Neural crest cell (in vitro differentiated cells): ENCODE measurements at regions not wholly inside any gene's neighbourhood (a gene's known extent, or its start where the extent isn't known, plus 50 kb on each side); places are given as distances from the start of the nearest gene placed in this dataset.
"Not testable (repeated sequence)": the region's sequence is repeated elsewhere in the genome, so short reads cannot be mapped to it uniquely, and the experiment has no call there.

Experiments
- DNase-seq: peaks from one replicate; pipeline ENCODE4 v3.0.0; 2021; ENCODE audit warnings: low read depth, mixed read lengths, low spot score
- H3K27ac Mint-ChIP-seq: one replicate; pipeline ENCODE4 v1.8.0; 2021; ENCODE audit warnings: mild to moderate bottlenecking, mixed read lengths; ENCODE audit not compliant: unreplicated experiment
- H3K27me3 Mint-ChIP-seq: 2 replicates; pipeline ENCODE4 v1.8.0; 2021; ENCODE audit warnings: low read depth, mild to moderate bottlenecking, mixed read lengths
- H3K36me3 Mint-ChIP-seq: 2 replicates; pipeline ENCODE4 v1.8.0; 2021; ENCODE audit warnings: low read depth, mild to moderate bottlenecking, mixed read lengths
- H3K4me1 Mint-ChIP-seq: 2 replicates; pipeline ENCODE4 v1.8.0; 2021; ENCODE audit warnings: mixed read lengths
- H3K4me3 Mint-ChIP-seq: one replicate; pipeline ENCODE4 v1.8.0; 2021; ENCODE audit warnings: mild to moderate bottlenecking, mixed read lengths
- H3K9me3 Mint-ChIP-seq: 2 replicates; pipeline ENCODE4 v1.8.0; 2021; ENCODE audit warnings: mixed read lengths
- CTCF ChIP-seq: fragments of 200-600 bp; sonication (generic); conservative IDR thresholded peaks from 2 replicates; pipeline ENCODE4 v1.5.0; 2021; ENCODE audit warnings: antibody characterized with exemption, mild to moderate bottlenecking

DNA sequence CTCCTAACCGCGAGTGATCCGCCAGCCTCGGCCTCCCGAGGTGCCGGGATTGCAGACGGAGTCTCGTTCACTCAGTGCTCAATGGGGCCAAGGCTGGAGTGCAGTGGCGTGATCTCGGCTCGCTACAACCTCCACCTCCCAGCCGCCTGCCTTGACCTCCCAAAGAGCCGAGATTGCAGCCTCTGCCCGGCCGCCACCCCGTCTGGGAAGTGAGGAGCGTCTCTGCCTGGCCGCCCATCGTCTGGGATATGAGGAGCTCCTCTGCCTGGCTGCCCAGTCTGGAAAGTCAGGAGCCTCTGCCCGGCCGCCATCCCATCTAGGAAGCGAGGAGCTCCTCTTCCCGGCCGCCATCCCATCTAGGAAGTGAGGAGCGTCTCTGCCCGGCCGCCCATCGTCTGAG, 58.8 kb upstream of the ANKRD30BL start:
- H3K4me1 Mint-ChIP-seq, H3K4me3 Mint-ChIP-seq, DNase-seq, H3K27me3 Mint-ChIP-seq, H3K27ac Mint-ChIP-seq, H3K9me3 Mint-ChIP-seq: not testable (repeated sequence)
- peaks cover 18% of the 10 kb centered on the region for H3K36me3 Mint-ChIP-seq

DNA sequence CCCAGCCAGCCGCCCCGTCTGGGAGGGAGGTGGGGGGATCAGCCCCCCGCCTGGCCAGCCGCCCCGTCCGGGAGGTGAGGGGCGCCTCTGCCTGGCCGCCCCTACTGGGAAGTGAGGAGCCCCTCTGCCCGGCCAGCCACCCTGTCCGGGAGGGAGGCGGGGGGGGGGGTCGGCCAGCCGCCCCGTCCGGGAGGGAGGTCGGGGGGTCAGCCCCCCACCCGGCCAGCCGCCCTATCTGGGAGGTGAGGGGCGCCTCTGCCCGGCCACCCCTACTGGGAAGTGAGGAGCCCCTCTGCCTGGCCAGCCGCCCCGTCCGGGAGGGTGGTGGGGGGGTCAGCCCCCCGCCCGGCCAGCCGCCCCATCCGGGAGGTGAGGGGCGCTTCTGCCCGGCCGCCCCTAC, 60.1 kb upstream of the ANKRD30BL start:
- H3K4me3 Mint-ChIP-seq, DNase-seq, H3K27me3 Mint-ChIP-seq, H3K27ac Mint-ChIP-seq, H3K4me1 Mint-ChIP-seq, H3K9me3 Mint-ChIP-seq: not testable (repeated sequence)
- H3K36me3 Mint-ChIP-seq = peaks cover 17% of the 10 kb centered on the region

GRCh38 chr2:132252191-132252893, 90.6 kb upstream of the ANKRD30BL start:
- TF ChIP-seq CTCF = no peak
- DNase-seq = no peak
- Mint-ChIP-seq H3K27ac (no peak overlapping the region), H3K4me3 (no peak overlapping the region), H3K9me3 (peaks cover 15% of the 10 kb centered on the region), H3K4me1 (no peaks in the 10 kb centered on the region), H3K36me3 (peaks cover 18% of the 10 kb centered on the region), H3K27me3 (no peaks in the 10 kb centered on the region)

DNA sequence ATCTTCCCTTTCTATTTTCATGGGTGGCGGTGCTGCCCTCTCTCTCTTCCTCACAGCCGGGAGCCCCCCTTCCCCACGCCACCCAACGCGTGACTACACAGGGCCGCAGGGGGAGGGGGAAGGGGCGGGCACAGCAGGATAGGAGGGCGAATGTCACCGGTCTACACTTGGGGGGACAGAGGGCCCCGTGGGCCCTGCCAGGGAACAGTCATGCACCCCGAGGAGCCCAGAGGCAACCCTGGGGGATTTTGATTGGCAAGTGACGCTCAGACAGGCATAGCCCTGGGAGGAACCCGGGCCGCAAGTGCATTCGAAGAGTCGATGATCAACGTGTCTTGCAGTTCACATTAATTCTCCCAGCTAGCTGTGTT, 91.1 kb upstream of the ANKRD30BL start:
- Mint-ChIP-seq H3K9me3 (peaks cover 15% of the 10 kb centered on the region), H3K27ac (no peak overlapping the region), H3K36me3 (peaks cover 18% of the 10 kb centered on the region), H3K4me3 (no peak overlapping the region), H3K4me1 (no peaks in the 10 kb centered on the region), H3K27me3 (no peaks in the 10 kb centered on the region)
- TF ChIP-seq CTCF = no peak
- DNase-seq = no peak

DNA sequence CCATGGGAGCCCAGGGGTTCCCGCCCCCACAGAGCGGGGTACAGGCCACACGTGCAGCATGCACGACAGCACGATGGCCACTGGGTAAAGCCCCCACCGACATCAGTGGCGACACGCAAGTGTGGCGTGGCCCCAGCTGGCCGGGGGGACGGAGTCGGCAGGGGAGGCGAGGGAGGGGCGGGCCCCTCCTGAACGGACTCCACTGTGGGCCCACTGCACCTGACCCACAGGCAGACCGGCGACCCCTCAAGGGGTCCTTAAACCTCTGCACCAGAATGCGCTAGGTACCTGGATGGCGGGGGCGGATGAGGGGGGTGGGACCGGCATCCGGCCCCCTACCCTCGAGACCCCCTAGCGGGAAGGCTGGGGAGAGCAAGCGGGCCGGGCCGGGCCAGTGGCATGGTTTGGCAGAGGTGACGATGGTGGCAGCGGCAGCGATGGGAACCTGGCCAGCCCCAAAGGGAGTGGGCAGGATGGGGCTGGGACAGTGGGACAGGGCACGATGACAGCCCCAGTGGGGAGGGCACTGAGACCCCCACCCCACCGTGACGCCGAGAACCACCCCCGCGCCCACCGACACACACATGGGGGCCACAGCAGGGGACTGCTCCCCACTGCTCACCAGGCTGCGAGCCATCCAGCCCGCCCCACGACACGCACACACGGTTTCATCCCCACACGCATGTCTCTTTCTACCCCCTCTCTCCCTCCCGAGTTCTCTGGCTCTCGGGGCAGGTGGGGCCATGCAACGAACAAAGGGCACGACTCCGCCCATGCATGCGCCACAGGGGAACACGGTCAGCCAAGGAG, 91.9 kb upstream of the ANKRD30BL start:
- TF ChIP-seq CTCF = no peak
- Mint-ChIP-seq H3K27ac (peak overlapping the region; percentile 35), H3K4me3 (no peak overlapping the region), H3K36me3 (peaks cover 18% of the 10 kb centered on the region), H3K4me1 (no peaks in the 10 kb centered on the region), H3K27me3 (no peaks in the 10 kb centered on the region), H3K9me3 (peaks cover 15% of the 10 kb centered on the region)
- no peak for DNase-seq

- not testable (repeated sequence) for H3K4me1 Mint-ChIP-seq, DNase-seq, H3K4me3 Mint-ChIP-seq, H3K27me3 Mint-ChIP-seq
- Mint-ChIP-seq H3K27ac (peak overlapping the region; percentile 35), H3K9me3 (peaks cover 18% of the 10 kb centered on the region), H3K36me3 (peaks cover 20% of the 10 kb centered on the region)
Measured at GRCh38 chr2:132254306-132254919, 92.7 kb upstream of the ANKRD30BL start.

GRCh38 chr2:132255714-132256113, 94.0 kb upstream of the ANKRD30BL start:
- Mint-ChIP-seq H3K4me1 (no peaks in the 10 kb centered on the region), H3K36me3 (peaks cover 11% of the 10 kb centered on the region), H3K27me3 (no peaks in the 10 kb centered on the region), H3K27ac (no peak overlapping the region), H3K9me3 (peaks cover 12% of the 10 kb centered on the region), H3K4me3 (no peak overlapping the region)
- TF ChIP-seq CTCF = no peak
- DNase-seq = no peak
